ENCODE measurements at regions not wholly inside any gene's neighbourhood (a gene's known extent, or its start where the extent isn't known, plus 50 kb on each side); places are given as distances from the start of the nearest gene placed in this dataset.

- TF ChIP-seq POLR2AphosphoS5 (IDR thresholded peaks at IDR 0.05), result no peak
- no peak for TF ChIP-seq POLR2A (IDR thresholded peaks at IDR 0.05)
Observed at GRCh38 chr18:55105873-55106272, 146.6 kb upstream of the CCDC68 start.
